ENCODE measurements at regions not wholly inside any gene's neighbourhood (a gene's known extent, or its start where the extent isn't known, plus 50 kb on each side); places are given as distances from the start of the nearest gene placed in this dataset.
"Not testable (repeated sequence)": the region's sequence is repeated elsewhere in the genome, so short reads cannot be mapped to it uniquely, and the experiment has no call there.

GRCh38 chr10:3385487-3385886 lies 212.9 kb upstream of the PITRM1 start:
- no peak for DNase-seq (ENCODE audit: low read depth)

- no peak for DNase-seq (ENCODE audit: low read depth)
Measured at GRCh38 chr10:3382092-3382491, 209.5 kb upstream of the PITRM1 start.

DNA sequence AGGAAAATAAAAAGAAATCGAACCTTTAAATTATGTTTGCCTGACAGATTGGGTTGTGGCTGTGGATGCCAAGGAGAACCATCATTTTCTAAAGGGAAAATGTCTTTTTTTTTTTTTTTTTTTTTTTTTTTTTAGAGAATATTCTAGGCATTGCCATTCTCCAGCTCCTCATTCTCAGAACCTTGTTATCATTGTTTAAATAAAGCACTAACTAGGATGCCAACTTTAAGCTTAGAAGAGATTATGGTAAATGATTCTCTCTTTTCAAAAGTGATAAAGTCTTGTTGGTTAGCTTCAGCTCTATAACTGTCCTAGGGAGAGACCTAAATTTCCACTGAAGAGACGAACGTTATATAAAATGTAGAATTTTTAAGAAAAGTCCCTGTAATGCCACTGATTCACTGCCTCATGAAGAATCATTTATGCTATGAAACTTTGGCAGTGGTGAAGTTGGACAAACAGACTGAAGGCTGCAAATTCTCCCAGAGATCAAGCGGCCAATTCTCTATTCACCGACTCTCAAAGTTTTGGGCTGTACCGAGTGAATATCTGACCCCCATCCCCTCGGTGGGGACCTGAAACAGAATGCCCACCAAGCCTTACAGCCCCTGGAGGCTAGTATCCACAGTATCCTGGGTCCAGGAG lies 207.9 kb upstream of the PITRM1 start:
- DNase-seq (ENCODE audit: low read depth) = no peak

GRCh38 chr10:3376631-3377030 lies 204.0 kb upstream of the PITRM1 start:
- DNase-seq (ENCODE audit: low read depth) = no peak

DNA sequence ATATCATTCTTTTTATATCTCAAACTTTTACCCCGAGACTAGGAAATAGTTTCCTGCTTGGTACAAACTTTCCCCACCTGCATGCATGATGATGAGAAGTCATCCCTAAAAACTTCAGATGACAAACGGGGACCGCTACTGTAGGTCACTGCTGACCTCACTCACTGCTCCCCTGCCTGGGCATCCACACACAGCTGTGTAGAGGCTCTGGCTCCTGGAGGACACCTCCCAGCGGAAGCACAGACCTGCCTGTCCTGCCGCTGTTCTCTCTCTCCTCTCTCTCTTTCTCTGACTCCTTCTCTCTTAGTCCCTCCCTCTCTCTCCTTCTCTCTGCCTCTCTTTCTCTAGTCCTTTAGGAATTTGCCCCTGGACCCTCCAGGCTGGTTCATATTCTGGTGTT lies 202.9 kb upstream of the PITRM1 start:
- no peak for DNase-seq (ENCODE audit: low read depth)

- no peak for DNase-seq (ENCODE audit: low read depth)
Measured at GRCh38 chr10:3374914-3375313, 202.3 kb upstream of the PITRM1 start.

GRCh38 chr10:3373374-3374027 lies 200.9 kb upstream of the PITRM1 start:
- DNase-seq (ENCODE audit: low read depth) = not testable (repeated sequence)

DNA sequence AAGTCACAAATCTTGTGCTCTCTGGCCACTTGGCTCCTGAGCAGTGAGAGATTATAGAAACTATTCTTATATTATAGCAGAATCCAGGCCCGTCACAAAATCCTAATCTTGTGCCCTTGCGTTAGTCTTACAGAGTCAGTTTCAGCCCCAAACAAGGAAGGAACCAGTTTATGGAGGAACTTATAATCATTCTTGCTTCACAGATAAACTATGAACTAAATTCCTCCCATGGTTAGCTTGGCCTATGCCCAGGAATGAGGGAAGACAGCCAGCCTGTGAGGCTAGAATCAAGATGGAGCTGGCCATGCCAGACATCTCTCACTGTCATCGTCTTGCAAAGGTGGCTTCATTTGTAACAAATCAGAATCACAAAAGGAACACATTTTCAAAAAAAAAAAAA lies 199.7 kb upstream of the PITRM1 start:
- no peak for DNase-seq (ENCODE audit: low read depth)

DNA sequence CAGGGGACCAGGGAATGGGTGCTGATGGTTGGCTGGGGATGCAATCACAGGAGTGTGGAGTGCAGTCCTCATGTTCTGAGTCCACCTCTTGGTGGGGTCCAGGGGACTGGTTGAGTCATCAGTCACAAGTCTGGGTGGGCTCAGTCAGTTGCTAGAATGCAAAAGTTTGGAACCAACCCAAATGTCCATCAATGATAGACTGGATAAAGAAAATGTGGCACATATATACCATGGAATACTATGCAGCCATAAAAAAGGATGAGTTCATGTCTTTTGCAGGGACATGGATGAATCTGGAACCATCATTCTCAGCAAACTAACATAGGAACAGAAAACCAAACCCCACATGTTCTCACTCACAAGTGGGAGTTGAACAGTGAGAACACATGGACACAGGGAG lies 199.0 kb upstream of the PITRM1 start:
- DNase-seq (ENCODE audit: low read depth) = not testable (repeated sequence)

- no peak for DNase-seq (ENCODE audit: low read depth)
Measured at GRCh38 chr10:3366735-3367405, 194.3 kb upstream of the PITRM1 start.

DNA sequence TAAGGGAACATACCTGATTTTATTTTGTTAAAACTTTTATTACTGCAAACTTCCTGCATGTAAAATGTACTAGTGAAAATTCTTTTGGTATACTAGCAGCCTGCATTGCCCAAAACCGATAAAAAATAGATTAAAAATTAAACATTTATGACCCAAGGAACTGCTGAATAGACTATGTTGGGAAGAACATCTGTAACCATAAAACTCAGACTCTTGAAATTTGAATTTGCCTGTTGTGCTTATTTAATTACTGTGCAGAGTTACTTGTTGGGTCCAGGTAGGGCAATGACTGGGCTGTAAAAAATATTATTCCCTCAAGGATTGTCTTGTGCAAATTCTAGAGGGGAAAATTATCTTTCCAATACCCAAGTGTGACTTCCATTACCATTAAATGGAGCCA lies 193.5 kb upstream of the PITRM1 start:
- no peak for DNase-seq (ENCODE audit: low read depth)

DNA sequence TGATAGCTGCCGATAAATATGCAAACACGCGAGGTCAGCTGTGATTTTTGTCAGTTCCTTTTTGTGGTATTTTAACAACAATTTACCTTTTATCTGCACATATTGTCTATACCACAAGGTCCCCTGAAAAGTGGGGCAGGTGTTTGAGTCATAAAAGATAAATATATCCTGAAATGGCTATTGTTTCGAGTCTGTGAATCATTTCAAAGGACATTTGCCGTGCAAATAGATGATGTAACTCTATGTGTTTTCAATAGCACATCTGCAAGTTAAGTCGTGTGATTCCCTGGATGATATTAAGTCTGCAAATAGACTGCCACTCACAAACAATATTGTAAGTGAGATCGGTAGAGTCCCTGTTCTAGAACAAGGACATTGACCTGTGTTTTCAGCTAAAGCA lies 193.0 kb upstream of the PITRM1 start:
- DNase-seq (ENCODE audit: low read depth) = no peak

DNA sequence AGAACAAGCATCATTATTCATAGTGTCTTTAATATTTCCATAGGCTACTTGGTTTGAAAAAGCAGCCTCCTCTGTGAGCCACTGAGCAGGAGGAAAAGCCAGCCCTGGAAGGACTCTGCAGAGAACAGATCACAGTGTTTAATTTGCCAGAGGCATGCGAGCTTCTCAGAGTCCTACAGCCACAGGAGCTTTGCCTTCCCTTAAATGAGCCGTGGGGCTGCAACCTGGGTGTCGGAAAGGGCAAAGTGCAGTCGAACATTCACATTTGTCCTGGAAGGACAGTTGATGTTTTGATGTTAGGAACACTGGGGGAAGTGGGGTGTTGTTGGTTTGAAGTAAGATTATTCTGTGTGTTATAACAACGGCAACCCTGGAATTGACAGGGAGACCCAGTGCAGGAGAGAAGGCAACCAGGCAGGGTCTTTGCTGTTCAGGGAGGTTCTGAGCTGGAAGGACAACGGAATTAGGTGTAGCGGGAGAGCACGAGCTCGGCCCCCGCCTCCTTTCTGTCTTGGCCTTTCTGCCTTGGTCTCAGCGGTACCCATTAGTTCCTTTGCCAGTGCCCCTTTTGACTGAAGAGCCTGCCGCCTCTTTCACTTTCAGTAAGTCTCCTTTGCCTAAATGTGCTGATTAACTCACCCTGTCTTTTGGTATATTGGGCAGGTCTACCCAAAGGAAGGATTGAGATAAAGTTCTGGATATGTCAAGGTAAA lies 192.3 kb upstream of the PITRM1 start:
- no peak for DNase-seq (ENCODE audit: low read depth)

GRCh38 chr10:3363311-3364045 lies 190.9 kb upstream of the PITRM1 start:
- DNase-seq (ENCODE audit: low read depth) = no peak

DNA sequence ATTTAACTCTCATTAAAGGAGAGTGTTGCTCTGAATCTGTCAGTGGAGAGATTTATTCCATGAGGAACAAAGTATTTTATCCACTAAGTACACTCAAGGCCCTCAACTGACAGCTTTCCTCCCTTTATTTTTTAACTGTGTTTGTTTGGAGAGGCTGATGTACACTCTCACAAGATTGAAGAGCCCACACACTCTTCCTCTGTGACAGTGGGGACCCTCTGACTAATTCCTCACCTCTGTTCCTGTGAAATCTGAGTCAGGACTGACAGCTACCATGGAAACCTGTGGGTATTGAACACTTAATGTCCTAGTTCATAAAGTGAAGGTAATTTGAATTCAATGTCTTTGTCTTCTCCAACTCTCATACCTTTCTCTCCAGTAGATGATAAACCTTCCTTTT lies 189.8 kb upstream of the PITRM1 start:
- DNase-seq (ENCODE audit: low read depth) = no peak

DNA sequence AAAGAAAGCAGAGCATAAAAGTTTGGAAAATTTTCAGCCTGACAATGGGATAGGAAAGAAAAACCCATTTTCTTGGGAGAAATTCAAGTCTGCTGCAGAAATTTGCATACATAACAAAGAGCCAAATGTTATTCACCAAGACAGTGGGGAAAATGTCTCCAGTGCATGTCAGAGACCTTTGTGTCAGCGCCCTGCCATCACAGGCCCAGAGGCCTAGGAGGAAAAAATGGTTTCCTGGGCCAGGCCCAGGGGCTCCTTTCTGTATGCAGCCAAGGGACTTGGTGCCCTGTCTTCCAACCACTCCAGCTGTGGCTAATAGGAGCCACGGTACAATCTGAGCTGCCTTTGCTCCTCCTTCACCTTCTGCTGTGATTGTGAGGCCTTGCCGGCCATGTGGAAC lies 189.1 kb upstream of the PITRM1 start:
- DNase-seq (ENCODE audit: low read depth) = no peak

- DNase-seq (ENCODE audit: low read depth) = no peak
Measured at GRCh38 chr10:3357737-3358136, 185.2 kb upstream of the PITRM1 start.

- DNase-seq (ENCODE audit: low read depth) = no peak
Measured at GRCh38 chr10:3355536-3355935, 183.0 kb upstream of the PITRM1 start.

DNA sequence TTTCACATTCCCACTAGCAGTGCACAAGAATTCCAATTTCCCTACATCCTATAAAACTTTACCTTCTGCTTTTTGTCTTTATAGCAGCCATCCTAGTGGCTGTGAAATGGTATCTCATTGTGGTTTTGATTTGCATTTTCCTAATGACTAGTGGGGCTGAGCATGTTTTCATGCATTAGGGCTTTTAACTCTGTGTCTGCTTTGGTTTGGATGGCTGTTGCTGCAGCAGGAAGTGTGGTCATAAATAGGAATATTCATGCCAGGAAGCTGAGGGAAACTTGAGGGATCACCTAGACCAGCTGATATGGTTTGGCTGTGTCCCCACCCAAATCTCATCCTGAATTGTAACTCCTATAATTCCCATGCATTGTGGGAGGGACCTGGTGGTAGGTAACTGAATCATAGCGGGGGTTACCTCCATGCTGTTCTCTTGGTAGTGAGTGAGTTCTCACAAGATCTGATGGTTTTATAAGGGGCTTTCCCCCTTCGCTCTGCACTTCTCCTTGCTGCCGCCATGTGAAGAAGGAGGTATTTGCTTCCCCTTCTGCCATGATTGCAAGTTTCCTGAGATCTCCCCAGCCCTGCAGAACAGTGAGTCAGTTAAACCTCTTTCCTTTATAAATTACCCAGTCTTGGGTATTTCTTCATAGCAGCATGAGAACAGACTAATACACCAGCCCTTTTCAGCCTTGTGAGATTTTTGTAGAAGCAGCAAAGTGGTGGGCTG lies 181.8 kb upstream of the PITRM1 start:
- DNase-seq (ENCODE audit: low read depth) = no peak

DNA sequence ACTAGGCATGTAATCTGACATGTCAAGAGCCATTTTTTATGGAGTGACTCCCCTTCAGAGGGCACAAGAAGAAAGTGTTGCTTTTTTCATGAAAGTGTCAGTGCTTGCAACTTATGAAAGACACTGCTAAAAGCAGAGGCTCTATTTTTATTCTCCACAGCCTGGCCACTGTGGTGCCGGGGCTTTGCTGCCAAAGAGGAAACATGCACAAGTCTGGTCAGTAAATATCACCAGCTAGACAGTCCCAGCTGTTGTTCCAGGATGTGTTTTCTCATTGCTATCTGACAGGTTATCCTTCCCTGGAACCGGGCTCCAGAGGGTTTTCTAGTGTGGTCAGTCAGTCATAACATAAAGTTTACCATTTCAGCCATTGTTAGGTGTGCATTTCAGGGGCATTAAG lies 180.7 kb upstream of the PITRM1 start:
- no peak for DNase-seq (ENCODE audit: low read depth)

DNA sequence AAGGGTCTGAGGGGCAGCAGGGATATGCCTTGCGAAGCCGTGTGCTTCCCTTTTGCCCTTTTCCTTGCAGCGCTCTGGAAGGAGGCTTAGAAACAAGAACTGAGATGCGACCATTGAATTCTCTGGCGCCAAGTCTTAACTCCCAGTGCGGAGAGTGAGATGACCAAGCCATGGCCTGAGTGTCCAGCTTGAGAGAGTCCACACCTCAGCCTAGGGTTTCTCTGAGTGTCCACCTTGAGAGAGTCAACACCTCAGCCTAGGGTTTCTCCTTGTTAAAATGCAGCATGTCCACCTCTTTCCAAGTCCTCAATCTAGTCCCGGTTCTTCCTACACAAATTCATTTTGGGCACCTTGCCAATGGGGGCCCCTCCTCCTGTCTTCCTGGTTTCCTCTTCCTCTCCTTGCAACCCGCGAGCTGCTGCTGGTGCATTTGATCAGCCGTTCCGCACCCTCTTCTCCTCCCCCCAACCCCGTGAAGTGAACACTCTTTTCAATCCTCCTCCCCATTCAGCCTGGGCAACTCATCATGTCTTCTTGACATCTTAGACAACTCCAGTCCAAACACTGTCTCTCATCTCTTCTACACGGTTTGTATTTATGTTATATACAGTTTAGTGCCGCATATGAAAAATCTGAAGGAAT lies 178.2 kb upstream of the PITRM1 start:
- DNase-seq (ENCODE audit: low read depth) = no peak

All from Daoy (cell line).